HG02610 (cell line): ENCODE measurements at regions not wholly inside any gene's neighbourhood (a gene's known extent, or its start where the extent isn't known, plus 50 kb on each side); places are given as distances from the start of the nearest gene placed in this dataset.

Source experiments
- ATAC-seq: cut with Tn5 transposase; IDR thresholded peaks from one replicate; pipeline ENCODE4 v1.9.1; 2021; ENCODE audit warnings: mild to moderate bottlenecking, moderate library complexity; ENCODE audit not compliant: unreplicated experiment

DNA sequence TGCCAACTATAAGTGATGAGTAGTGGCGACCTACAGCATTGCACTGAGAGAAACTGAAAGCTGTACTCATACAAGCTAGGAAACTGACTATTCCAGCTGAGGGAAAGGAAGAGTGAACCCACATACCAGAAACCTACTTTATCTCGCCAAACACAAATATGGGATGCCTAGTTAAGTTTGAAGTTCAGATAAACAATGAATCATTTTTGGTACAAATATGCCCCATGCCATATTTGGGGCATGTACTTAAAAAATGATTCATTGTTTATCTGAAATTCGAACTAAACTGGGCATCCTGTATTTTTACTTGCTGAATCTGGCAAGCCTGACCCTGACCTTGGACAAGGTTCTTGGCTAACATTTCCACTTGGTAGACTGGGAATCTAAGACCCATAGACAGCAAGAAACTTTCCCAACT, 527.8 kb upstream of the PSMD7 start:
- no peak for ATAC-seq

- ATAC-seq: no peak
Observed at GRCh38 chr16:73764321-73764720, 532.3 kb upstream of the PSMD7 start.

DNA sequence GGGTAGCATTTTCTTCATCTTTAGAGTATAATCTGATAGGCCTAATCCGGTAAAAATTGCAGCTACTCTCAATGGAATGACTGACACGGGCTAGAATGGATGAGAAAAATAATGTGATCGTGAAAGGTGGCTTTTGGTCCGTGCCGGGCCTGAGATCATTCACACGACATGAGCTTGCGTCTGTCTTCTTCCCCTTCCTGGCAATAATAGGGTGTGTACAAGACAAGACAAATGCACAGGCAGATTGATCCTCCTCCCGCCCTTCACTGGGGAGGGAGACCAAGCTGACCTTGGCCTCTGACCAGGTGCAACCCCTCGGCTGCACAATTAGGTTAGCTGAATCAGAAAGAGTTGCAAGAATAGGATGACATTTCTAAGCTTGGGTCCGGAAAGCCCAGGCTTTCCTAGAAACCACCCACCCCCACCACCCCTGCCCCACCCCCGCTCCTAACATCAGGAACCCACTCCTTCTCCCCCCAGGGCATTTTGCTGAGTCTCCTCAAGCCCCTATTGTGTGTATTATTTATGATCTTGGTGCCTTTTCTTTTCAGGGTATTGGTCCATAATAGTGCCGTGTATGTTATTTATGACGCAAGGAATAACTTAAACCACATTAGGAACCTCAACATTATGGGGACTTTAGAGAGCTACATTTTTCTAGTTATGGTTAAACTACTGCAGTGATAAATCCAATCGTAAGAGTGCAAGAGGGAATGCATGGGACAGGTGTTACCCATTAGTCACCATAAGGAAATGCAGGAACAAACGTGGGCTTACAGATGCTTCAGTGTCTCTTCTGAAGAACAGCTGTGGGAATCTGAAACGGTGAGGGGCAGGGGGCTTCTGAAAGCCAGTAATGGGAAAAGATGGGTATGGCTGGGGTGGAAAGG, 540.1 kb upstream of the PSMD7 start:
- no peak for ATAC-seq

DNA sequence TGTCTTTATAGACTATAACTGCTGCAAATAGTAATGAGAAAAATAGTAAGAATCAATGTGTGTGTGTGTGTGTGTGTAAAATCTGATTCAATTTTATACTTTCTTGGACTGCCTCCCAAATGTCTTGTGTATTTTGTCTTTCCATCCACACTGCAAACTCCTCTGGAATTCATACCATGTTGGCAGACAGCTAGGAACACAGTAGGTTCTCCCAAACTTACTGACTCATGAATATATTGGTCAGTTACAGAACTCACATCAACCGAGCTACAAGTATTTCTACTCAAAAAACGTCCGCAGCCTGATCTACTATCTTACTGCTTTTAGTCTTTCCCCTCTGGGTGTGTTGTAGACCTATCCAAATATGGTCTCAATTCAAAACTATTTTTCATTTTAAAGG, 542.7 kb upstream of the PSMD7 start:
- ATAC-seq: no peak

DNA sequence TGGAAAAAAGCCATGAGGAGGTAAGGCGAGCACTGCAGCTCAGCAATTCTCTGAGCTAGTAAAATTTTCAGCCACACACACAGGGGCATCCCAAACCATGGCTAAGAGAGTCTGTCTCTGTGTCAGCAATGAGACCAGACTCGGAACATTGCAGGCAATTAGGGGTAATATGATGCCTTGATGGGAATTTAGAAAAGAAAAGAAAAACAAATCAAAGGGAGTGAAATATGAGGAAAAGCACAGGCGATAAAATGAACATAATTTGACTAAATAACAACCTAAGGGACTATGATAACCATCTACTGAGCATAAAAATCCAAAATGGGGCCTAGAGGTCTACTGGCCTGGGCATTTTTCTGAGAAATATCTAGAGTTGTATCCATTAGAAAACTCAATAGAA, 546.0 kb upstream of the PSMD7 start:
- ATAC-seq: no peak

- ATAC-seq: no peak
Observed at GRCh38 chr16:73747328-73747727, 549.3 kb upstream of the PSMD7 start.

- ATAC-seq: no peak
Observed at GRCh38 chr16:73746554-73746953, 550.1 kb upstream of the PSMD7 start.

- no peak for ATAC-seq
Observed at GRCh38 chr16:73743665-73744496, 552.7 kb upstream of the PSMD7 start.

DNA sequence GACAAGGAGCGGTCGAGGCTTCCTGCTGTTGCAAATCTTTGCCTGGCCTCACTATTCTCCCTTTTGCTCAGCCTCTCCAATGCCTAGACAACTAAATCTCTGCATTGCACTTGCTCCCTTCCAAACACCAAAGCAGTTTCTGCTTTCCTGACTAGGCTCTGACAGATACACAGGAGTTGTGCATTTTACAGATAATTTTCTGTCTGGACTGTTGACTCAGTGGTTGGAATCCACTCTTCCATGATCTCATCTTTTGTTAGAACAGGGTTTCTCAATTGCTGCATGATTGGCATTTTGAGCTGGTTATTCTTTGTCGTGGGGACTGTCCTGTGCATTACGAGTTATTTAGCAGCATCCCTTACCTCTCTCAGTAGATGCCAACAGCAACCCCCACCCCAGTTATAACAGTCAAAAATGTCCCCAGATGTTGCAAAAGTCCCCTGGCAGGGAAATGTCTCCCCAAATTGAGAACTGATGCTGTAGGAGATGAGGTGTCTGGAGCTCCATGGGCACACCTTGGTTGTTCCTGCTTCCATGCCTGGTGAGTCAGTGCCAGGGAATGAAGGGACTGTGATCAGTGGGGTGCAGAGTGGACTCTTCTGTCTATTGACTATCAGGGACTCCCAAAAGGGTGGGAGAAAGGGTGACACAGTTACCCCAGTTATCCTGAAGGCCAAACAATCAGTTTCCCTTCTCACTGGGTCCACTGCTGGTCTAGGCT, 557.4 kb upstream of the PSMD7 start:
- ATAC-seq: no peak

GRCh38 chr16:73738266-73738665, 558.3 kb upstream of the PSMD7 start:
- ATAC-seq: no peak

DNA sequence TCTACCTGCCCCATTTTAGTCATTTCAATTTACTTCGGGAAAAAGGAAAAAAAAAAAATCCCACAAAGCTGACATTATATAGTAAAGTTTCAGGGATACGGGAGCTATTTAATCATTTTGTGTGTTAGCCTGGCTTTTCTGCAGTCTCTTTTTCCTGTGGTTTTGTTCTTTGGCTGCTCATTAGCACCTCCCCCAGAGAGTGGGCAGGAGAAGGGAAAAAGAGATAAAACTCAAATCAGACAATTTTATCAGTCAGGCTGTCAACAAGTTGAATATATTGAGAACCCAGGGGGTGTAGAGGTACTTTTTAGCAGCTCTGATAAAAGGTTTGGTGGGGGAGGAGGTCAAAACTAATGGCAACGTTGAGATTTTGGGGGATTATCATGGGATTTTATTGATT, 559.0 kb upstream of the PSMD7 start:
- ATAC-seq: no peak

- ATAC-seq: no peak
Observed at GRCh38 chr16:73735954-73736353, 560.7 kb upstream of the PSMD7 start.

GRCh38 chr16:73735018-73735417, 561.6 kb upstream of the PSMD7 start:
- ATAC-seq: peak; percentile 88

DNA sequence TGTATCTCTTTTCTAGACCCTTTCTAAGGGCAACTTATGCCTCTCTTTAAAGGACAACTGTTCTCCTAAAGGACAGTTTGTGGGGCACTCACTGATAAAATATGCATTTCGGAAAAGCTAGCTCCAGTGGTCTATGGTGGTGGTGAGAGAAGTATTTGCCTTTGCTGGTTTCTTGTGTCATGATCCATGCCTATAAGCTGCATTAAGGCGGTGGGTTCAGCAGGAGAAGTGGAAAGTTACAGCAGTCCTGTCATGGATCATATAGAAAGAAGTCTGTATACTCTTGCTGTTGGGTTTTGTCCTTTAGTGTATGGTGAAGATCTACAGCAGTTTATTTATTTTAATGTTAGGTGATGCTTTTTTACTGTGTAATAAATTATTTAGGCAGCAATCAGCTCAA, 563.9 kb upstream of the PSMD7 start:
- no peak for ATAC-seq

DNA sequence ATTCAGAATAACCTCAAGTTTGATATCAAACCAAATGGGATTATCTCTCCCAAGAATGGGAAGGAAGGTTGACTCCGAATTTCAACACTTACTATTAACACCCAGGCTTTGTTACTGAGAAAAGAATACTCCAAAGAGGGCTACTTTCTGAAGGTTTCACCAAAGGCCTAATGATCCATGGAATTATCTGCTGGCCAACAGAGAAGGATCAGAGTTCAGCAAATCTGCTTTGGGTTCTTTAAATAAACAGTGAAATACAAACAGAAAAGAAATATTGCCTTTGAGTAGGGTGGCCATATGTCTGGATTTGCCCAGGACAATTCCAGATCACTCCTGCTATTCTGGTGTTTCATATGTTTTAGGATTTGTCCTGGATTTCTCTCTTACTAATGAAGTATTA, 564.5 kb upstream of the PSMD7 start:
- no peak for ATAC-seq

GRCh38 chr16:73730481-73731090, 566.0 kb upstream of the PSMD7 start:
- no peak for ATAC-seq

DNA sequence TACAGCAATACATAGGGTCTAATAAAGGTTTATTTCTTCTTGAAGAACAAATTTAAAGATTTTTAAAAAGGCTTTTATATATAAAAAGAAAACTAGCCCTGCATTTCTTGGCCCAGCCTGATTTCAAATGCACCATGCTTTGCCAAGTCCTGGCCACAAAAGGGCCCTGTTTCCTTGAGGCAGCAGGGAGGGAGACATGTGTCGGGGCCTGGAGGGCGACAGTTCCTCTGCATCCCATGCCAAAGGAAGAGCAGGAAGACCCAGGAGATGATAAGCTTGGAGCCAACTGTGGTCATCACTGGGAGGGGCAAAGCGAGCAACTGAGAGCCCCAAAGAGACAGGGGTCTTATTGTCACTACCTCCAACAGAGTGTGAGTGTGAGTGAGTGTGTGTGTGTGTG, 571.5 kb upstream of the PSMD7 start:
- no peak for ATAC-seq

- ATAC-seq: no peak
Observed at GRCh38 chr16:73724503-73724902, 572.1 kb upstream of the PSMD7 start.

DNA sequence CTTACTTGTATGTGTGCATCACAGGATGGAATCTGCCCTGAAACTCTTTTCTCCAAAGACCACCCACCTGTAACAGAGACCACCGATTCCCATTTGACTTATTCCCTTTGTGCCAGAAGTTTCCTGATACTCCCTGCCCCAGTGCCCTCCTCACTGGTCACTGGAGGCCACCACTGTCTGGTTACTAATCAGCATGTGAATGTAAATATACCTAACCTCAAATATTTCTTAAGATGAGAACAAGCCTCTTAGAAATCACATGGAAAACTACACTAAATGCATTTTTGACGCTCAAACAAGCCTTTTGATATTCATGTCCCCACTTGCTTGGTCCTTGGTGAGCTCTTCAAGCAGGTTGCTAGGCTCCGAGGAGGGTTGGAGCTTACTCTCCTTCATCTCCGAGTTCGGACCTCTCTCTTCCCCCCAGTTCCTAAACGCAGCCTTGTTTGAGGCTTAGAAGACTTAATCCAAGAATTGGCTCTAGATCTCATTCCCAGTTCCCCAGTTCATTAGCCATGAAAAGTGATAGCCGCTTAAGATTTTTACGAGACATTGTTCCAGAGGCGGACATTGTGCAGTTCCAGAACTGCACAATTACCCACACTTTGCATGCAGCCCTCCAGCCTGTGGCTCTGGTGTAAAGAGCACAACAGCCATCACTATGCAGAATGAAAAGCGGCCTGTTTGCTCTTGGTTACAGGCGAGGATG, 579.2 kb upstream of the PSMD7 start:
- no peak for ATAC-seq

GRCh38 chr16:73714976-73715375, 581.6 kb upstream of the PSMD7 start:
- no peak for ATAC-seq
